Psoas muscle (tissue), 7 donors: ENCODE measurements at regions not wholly inside any gene's neighbourhood (a gene's known extent, or its start where the extent isn't known, plus 50 kb on each side); places are given as distances from the start of the nearest gene placed in this dataset.

ENCODE experiments used
- ATAC-seq, 4 donors: fragments of 200-7000 bp; cut with Tn5 transposase; one replicate each; pipeline ENCODE4 v1.9.1; 2020; ENCODE audit warnings: moderate library complexity in 3 of 4, mild to moderate bottlenecking in 2 of 4
- DNase-seq, 2 donors: peaks; one replicate each; pipeline ENCODE4 v3.0.0-alpha.2; 2020
- H3K27ac ChIP-seq: fragments of 200-600 bp; one replicate; pipeline ENCODE4 v1.8.0; 2022
- H3K27me3 ChIP-seq, 3 donors: fragments of 200-600 bp in 1 of 3; one replicate each; pipeline versions ENCODE4 v1.6.1 to v1.8.0; 2013 to 2022; ENCODE audit warnings: low read length in 2 of 3, mild to moderate bottlenecking in 2 of 3, moderate library complexity in 1 of 3; ENCODE audit not compliant: insufficient read depth in 3 of 3
- H3K36me3 ChIP-seq, 2 donors: fragments of 200-600 bp in 1 of 2; one replicate each; pipeline versions ENCODE4 v1.6.1 to v1.8.0; 2013 to 2022; ENCODE audit warnings: low read depth in 1 of 2, mild to moderate bottlenecking in 1 of 2, moderate library complexity in 1 of 2; ENCODE audit not compliant: insufficient read depth in 1 of 2
- H3K4me1 ChIP-seq: fragments of 200-600 bp; one replicate; pipeline ENCODE4 v1.8.0; 2022
- H3K4me3 ChIP-seq: fragments of 200-600 bp; one replicate; pipeline ENCODE4 v1.8.0; 2022; ENCODE audit warnings: mild to moderate bottlenecking
- H3K9me3 ChIP-seq: fragments of 200-600 bp; one replicate; pipeline ENCODE4 v1.8.0; 2022
- CTCF ChIP-seq: fragments of 200-600 bp; IDR thresholded peaks from one replicate; pipeline ENCODE4 v1.8.0; 2022; ENCODE audit warnings: antibody characterized with exemption
- WGBS, 3 donors: extraction: QIAGEN DNeasy Blood & Tissue Kit; methylation state at CpG; one replicate each; pipeline versions ENCODE4 v1.1.6 to v1.1.7; 2013; 5-methylcytosine and 5-hydroxymethylcytosine counted together
- intact Hi-C, 2 donors: fragments of 100-400 bp; cut with DNase I; formaldehyde crosslinking; loops; one replicate each; pipeline versions ENCODE4 v1.11.0 to v1.14.2; 2022
- donor health status: healthy with polysubstance abuse.
- donor health status: DM: no; HTN: no; CAD: no; lungs with moderate emphysema.
- donor health status: Bipolar disorder and iron deficiency.
- donor health status: healthy.
- donor health status: DM: yes; HTN: yes; CAD: no.
- donor health status: DM: no; HTN: no; CAD: no.
- donor health status: DM: yes; HTN: yes; CAD: no.

GRCh38 chr14:65922142-65922541, 509.6 kb downstream of the FUT8 start:
- WGBS, 3 donors, result 76 to 82% (median 76%) methylated on average over 3 of the region's 3 CpGs
- intact Hi-C loops, result no loop called here
- ATAC-seq (no peak), DNase-seq (no peak)
- no peak overlapping the region for H3K27ac ChIP-seq
- no peaks in the 10 kb centered on the region for H3K9me3 ChIP-seq
- no peaks in the 10 kb centered on the region for H3K27me3 ChIP-seq
- TF ChIP-seq CTCF, result no peak
- H3K4me3 ChIP-seq, result no peak overlapping the region
- no peaks in the 10 kb centered on the region for H3K4me1 ChIP-seq
- H3K36me3 ChIP-seq, result no peaks in the 10 kb centered on the region

GRCh38 chr14:65926504-65926903, 514.0 kb downstream of the FUT8 start:
- no peak overlapping the region for H3K27ac ChIP-seq
- no peaks in the 10 kb centered on the region for H3K9me3 ChIP-seq
- ATAC-seq, result no peak
- WGBS, 3 donors, result 58 to 65% (median 65%) methylated on average over 6 of the region's 6 CpGs
- intact Hi-C loops, result no loop called here
- H3K4me1 ChIP-seq, result no peaks in the 10 kb centered on the region
- H3K36me3 ChIP-seq, result no peaks in the 10 kb centered on the region
- H3K4me3 ChIP-seq, result no peak overlapping the region
- peaks cover 0 to 7% (median 3%) of the 10 kb centered on the region in 3 donors for H3K27me3 ChIP-seq
- TF ChIP-seq CTCF, result no peak
- DNase-seq, result no peak

- TF ChIP-seq CTCF, result no peak
- no peak for ATAC-seq
- Histone ChIP-seq H3K9me3 (no peaks in the 10 kb centered on the region), H3K27me3 (peaks cover 0 to 7% (median 3%) of the 10 kb centered on the region in 3 donors), H3K36me3 (no peaks in the 10 kb centered on the region), H3K27ac (no peak overlapping the region), H3K4me1 (no peaks in the 10 kb centered on the region), H3K4me3 (no peak overlapping the region)
- WGBS, 3 donors, result 77 to 88% (median 79%) methylated on average over 7 of the region's 7 CpGs
- intact Hi-C loops, result no loop called here
- DNase-seq, result no peak
Measured at GRCh38 chr14:65926935-65927700, 514.6 kb downstream of the FUT8 start.

- Histone ChIP-seq H3K4me1 (no peaks in the 10 kb centered on the region), H3K9me3 (no peaks in the 10 kb centered on the region), H3K4me3 (no peak overlapping the region), H3K36me3 (no peaks in the 10 kb centered on the region), H3K27me3 (peaks cover 0 to 7% (median 3%) of the 10 kb centered on the region in 3 donors), H3K27ac (no peak overlapping the region)
- intact Hi-C loops, result no loop called here
- DNase-seq, result no peak
- no peak for TF ChIP-seq CTCF
- ATAC-seq, result no peak
- whole genome bisulfite sequencing, 3 donors, result 30 to 43% (median 41%) methylated on average over 9 of the region's 9 CpGs
Measured at GRCh38 chr14:65927931-65928356, 515.4 kb downstream of the FUT8 start.

GRCh38 chr14:65928995-65929394, 516.5 kb downstream of the FUT8 start:
- Histone ChIP-seq H3K9me3 (no peaks in the 10 kb centered on the region), H3K4me3 (no peak overlapping the region), H3K27ac (no peak overlapping the region), H3K27me3 (peaks cover 0 to 7% (median 3%) of the 10 kb centered on the region in 3 donors), H3K36me3 (no peaks in the 10 kb centered on the region), H3K4me1 (no peaks in the 10 kb centered on the region)
- intact Hi-C loops, result no loop called here
- 93 to 94% (median 94%) methylated on average over 3 of the region's 3 CpGs for WGBS, 3 donors
- no peak for DNase-seq
- no peak for ATAC-seq
- TF ChIP-seq CTCF, result no peak
